Trophoblast cell (in vitro differentiated cells and primary cell): ENCODE measurements at regions not wholly inside any gene's neighbourhood (a gene's known extent, or its start where the extent isn't known, plus 50 kb on each side); places are given as distances from the start of the nearest gene placed in this dataset.

ENCODE experiments used
- DNase-seq, 2 donors: peaks; one replicate each; pipeline ENCODE4 v3.0.0-alpha.2; 2016
- H2AFZ ChIP-seq: 2 replicates; pipeline ENCODE4 v1.6.1; 2013; ENCODE audit warnings: low read length, moderate library complexity, mild to moderate bottlenecking; ENCODE audit not compliant: insufficient read depth, poor library complexity
- H2AK5ac ChIP-seq: 2 replicates; pipeline ENCODE4 v1.6.1; 2013; ENCODE audit warnings: mild to moderate bottlenecking, low read length
- H2BK120ac ChIP-seq: 2 replicates; pipeline ENCODE4 v1.6.1; 2013; ENCODE audit warnings: low read length, mild to moderate bottlenecking, moderate library complexity; ENCODE audit not compliant: insufficient read depth, poor library complexity
- H2BK12ac ChIP-seq: 2 replicates; pipeline ENCODE4 v1.6.1; 2013; ENCODE audit warnings: mild to moderate bottlenecking, low read length, moderate library complexity
- H2BK5ac ChIP-seq: 2 replicates; pipeline ENCODE4 v1.6.1; 2013; ENCODE audit warnings: low read length, low read depth, moderate library complexity, mild to moderate bottlenecking; ENCODE audit not compliant: poor library complexity
- H3K14ac ChIP-seq: 2 replicates; pipeline ENCODE4 v1.6.1; 2013; ENCODE audit warnings: mild to moderate bottlenecking, low read length
- H3K18ac ChIP-seq: 2 replicates; pipeline ENCODE4 v1.6.1; 2013; ENCODE audit warnings: mild to moderate bottlenecking, low read length
- H3K23ac ChIP-seq: 2 replicates; pipeline ENCODE4 v1.6.1; 2013; ENCODE audit warnings: low read length
- H3K27ac ChIP-seq: 2 replicates; pipeline ENCODE4 v1.5.1; 2013; ENCODE audit warnings: low read depth, mild to moderate bottlenecking, inconsistent platforms, low read length, moderate library complexity
- H3K27me3 ChIP-seq: 2 replicates; pipeline ENCODE4 v1.6.1; 2013; ENCODE audit warnings: inconsistent platforms, mild to moderate bottlenecking, low read length, moderate library complexity; ENCODE audit not compliant: insufficient read depth
- H3K36me3 ChIP-seq, 2 experiments: 1 replicate in 1 of 2; 2 replicates in 1 of 2; pipeline ENCODE4 v1.6.1; 2013; ENCODE audit warnings: low read length in 2 of 2, mild to moderate bottlenecking in 2 of 2, moderate library complexity in 1 of 2; ENCODE audit not compliant: insufficient read depth in 2 of 2, control insufficient read depth in 1 of 2
- H3K4ac ChIP-seq: 2 replicates; pipeline ENCODE4 v1.6.1; 2013; ENCODE audit warnings: low read depth, mild to moderate bottlenecking, low read length, moderate library complexity
- H3K4me1 ChIP-seq, 2 experiments: 1 replicate in 1 of 2; 2 replicates in 1 of 2; pipeline ENCODE4 v1.6.1; 2013; ENCODE audit warnings: low read length in 2 of 2, mild to moderate bottlenecking in 2 of 2, moderate library complexity in 1 of 2; ENCODE audit not compliant: insufficient read depth in 2 of 2, control insufficient read depth in 1 of 2
- H3K4me2 ChIP-seq: 2 replicates; pipeline ENCODE4 v1.6.1; 2013; ENCODE audit warnings: inconsistent platforms, mild to moderate bottlenecking, low read length, moderate library complexity
- H3K4me3 ChIP-seq: 2 replicates; pipeline ENCODE4 v1.5.1; 2013; ENCODE audit warnings: mild to moderate bottlenecking, low read depth, low read length, inconsistent platforms
- H3K79me1 ChIP-seq: one replicate; pipeline ENCODE4 v1.6.1; 2013; ENCODE audit warnings: low read length
- H3K79me2 ChIP-seq: 2 replicates; pipeline ENCODE4 v1.6.1; 2013; ENCODE audit warnings: low read length, mild to moderate bottlenecking; ENCODE audit not compliant: control insufficient read depth, insufficient read depth, poor library complexity
- H3K9ac ChIP-seq: 2 replicates; pipeline ENCODE4 v1.6.1; 2013; ENCODE audit warnings: mild to moderate bottlenecking, low read length
- H3K9me3 ChIP-seq: 2 replicates; pipeline ENCODE4 v1.6.1; 2013; ENCODE audit warnings: low read depth, mild to moderate bottlenecking, control low read depth, inconsistent platforms, low read length; ENCODE audit not compliant: insufficient read depth
- H4K12ac ChIP-seq: 2 replicates; pipeline ENCODE4 v1.6.1; 2013; ENCODE audit warnings: low read depth, mild to moderate bottlenecking, low read length, moderate library complexity
- H4K8ac ChIP-seq: 2 replicates; pipeline ENCODE4 v1.6.1; 2013; ENCODE audit warnings: low read depth, mild to moderate bottlenecking, low read length, moderate library complexity
- H4K91ac ChIP-seq: one replicate; pipeline ENCODE4 v1.6.1; 2013; ENCODE audit warnings: low read depth, mild to moderate bottlenecking, low read length, moderate library complexity
- WGBS: extraction: QIAGEN DNeasy Blood & Tissue Kit; methylation state at CpG from one replicate; pipeline ENCODE4 v1.1.7; 2013; ENCODE audit warnings: missing lambda C conversion rate; ENCODE audit not compliant: insufficient read length, insufficient coverage; ENCODE audit errors: extremely low coverage; 5-methylcytosine and 5-hydroxymethylcytosine counted together

DNA sequence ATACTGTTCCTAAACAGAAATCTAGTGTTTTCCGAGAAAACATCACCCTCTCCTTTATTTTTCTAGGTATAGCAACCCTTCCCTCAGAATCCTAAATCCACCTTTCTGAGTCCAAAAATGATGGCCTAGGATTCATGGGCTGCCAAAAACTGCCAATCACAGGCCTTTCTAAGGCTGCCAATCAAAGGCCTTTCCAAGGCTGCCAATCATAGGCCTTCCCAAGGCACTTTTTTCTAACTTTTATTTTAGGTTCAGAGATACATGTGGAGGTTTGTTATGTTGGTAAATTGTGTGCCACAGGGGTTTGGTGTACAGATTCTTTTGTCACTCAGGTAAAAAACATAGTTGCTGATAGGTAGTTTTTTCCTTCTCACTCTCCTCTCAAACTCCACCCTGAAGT lies 673.7 kb downstream of the FAT4 start:
- H4K8ac ChIP-seq, result no peak overlapping the region
- no peaks in the 10 kb centered on the region for H3K36me3 ChIP-seq
- no peak overlapping the region for H2AK5ac ChIP-seq
- H2AFZ ChIP-seq, result no peak overlapping the region
- no peak overlapping the region for H4K91ac ChIP-seq
- H3K27ac ChIP-seq, result no peak overlapping the region
- no peak overlapping the region for H2BK12ac ChIP-seq
- no peak overlapping the region for H3K4ac ChIP-seq
- no peaks in the 10 kb centered on the region for H3K9me3 ChIP-seq
- H3K4me3 ChIP-seq, result no peak overlapping the region
- H2BK5ac ChIP-seq, result no peak overlapping the region
- no peaks in the 10 kb centered on the region for H3K79me2 ChIP-seq
- no peak overlapping the region for H2BK120ac ChIP-seq
- H3K18ac ChIP-seq, result no peak overlapping the region
- no peak overlapping the region for H4K12ac ChIP-seq
- no peaks in the 10 kb centered on the region for H3K79me1 ChIP-seq
- DNase-seq, result no peak
- no peak overlapping the region for H3K14ac ChIP-seq
- no peaks in the 10 kb centered on the region for H3K27me3 ChIP-seq
- H3K4me1 ChIP-seq, result peaks cover 0 to 2% of the 10 kb centered on the region in 2 experiments
- no CpG with 5 or more reads among the region's 1 CpG for WGBS
- H3K9ac ChIP-seq, result no peak overlapping the region
- no peak overlapping the region for H3K4me2 ChIP-seq
- H3K23ac ChIP-seq, result no peak overlapping the region

DNA sequence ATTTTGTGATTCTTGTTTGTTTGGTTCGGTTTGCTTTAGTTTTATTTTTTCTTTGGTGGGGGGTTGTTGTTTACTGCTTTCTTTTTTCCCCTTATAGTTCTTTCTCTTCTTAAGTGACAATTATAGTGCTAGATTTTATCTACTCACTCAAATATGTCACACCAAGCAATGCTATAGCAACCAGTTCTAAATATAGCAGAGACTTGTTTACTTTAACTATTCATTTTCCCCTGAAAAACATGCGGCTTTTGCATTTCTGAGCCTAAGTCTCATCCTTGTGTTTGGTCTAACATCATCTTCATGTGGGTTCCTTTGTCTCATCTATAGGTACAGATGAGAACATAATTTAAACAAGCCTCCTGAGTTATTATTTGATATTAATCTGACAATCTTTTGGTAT lies 676.6 kb downstream of the FAT4 start:
- no peak overlapping the region for H4K8ac ChIP-seq

DNA sequence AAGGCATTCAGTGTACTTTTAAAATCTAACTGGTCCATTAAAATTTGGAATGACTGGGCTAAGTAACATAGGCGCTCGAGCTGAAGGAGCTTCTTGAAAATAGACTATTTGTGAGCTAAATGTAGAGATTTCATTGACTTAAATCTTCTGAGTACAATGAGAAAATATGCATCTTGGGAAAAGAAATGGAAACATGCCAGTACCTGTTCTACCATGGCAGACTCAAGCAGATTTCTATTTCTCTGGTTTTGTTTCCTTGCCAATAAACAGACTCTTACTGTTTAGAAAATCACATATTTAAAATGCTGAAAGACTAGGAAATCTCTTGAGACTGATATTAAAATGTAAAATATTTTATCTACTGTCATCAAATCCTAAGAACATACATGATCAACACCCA lies 678.1 kb downstream of the FAT4 start:
- Histone ChIP-seq H3K27me3 (no peaks in the 10 kb centered on the region), H4K91ac (no peak overlapping the region), H2BK12ac (no peak overlapping the region), H3K27ac (no peak overlapping the region), H4K8ac (no peak overlapping the region), H4K12ac (no peak overlapping the region), H3K18ac (no peak overlapping the region), H2AK5ac (no peak overlapping the region), H3K14ac (no peak overlapping the region), H3K36me3 (no peaks in the 10 kb centered on the region), H2BK5ac (no peak overlapping the region), H3K23ac (no peak overlapping the region), H3K9me3 (no peaks in the 10 kb centered on the region), H3K4me1 (peaks cover 0 to 2% of the 10 kb centered on the region in 2 experiments), H3K79me2 (no peaks in the 10 kb centered on the region), H2BK120ac (no peak overlapping the region), H3K4ac (no peak overlapping the region), H2AFZ (no peak overlapping the region), H3K79me1 (no peaks in the 10 kb centered on the region), H3K9ac (no peak overlapping the region), H3K4me2 (no peak overlapping the region), H3K4me3 (no peak overlapping the region)
- whole genome bisulfite sequencing, result no CpG with 5 or more reads among the region's 2 CpGs
- DNase-seq, result no peak

More for the DNA sequence above, 676.6 kb downstream of the FAT4 start:
- Histone ChIP-seq H3K4me3 (no peak overlapping the region), H3K27ac (no peak overlapping the region), H3K36me3 (no peaks in the 10 kb centered on the region), H2BK120ac (no peak overlapping the region), H2AK5ac (no peak overlapping the region), H2BK12ac (no peak overlapping the region), H3K79me2 (no peaks in the 10 kb centered on the region), H3K23ac (no peak overlapping the region), H3K9ac (no peak overlapping the region), H3K4me2 (no peak overlapping the region), H3K18ac (no peak overlapping the region), H3K14ac (no peak overlapping the region), H3K9me3 (no peaks in the 10 kb centered on the region), H2AFZ (no peak overlapping the region), H3K4me1 (peaks cover 0 to 2% of the 10 kb centered on the region in 2 experiments), H3K4ac (no peak overlapping the region), H2BK5ac (no peak overlapping the region), H4K12ac (no peak overlapping the region), H4K91ac (no peak overlapping the region), H3K79me1 (no peaks in the 10 kb centered on the region), H3K27me3 (no peaks in the 10 kb centered on the region)
- DNase-seq, result peak in 1 of 2 donors; percentile 21
- no CpG with 5 or more reads among the region's 2 CpGs for WGBS

DNA sequence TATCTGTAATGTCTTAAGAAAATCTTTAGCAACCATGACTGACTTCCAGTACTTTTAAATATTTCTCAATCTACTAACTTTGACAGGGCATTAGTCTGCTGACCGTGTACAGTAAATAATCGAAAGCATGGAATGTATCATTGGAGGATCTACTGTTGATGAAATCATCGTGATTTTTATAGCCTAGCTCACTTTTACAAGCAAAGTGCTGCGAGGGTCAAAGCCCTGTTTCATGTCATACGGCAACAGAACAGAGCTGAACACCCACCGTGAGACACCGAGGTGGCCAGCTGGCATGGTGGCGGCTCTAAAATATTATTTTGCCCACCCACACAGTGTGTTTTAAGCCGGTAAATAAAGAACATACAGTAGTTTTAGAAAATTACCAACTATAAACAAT lies 679.3 kb downstream of the FAT4 start:
- no peak overlapping the region for H2AK5ac ChIP-seq
- no peaks in the 10 kb centered on the region for H3K27me3 ChIP-seq
- H3K4me1 ChIP-seq, result peaks cover 0 to 2% of the 10 kb centered on the region in 2 experiments
- no peaks in the 10 kb centered on the region for H3K79me2 ChIP-seq
- H2BK120ac ChIP-seq, result no peak overlapping the region
- H4K91ac ChIP-seq, result no peak overlapping the region
- no peak overlapping the region for H2AFZ ChIP-seq
- H4K12ac ChIP-seq, result no peak overlapping the region
- no peak for DNase-seq
- H3K9ac ChIP-seq, result no peak overlapping the region
- WGBS, result no CpG with 5 or more reads among the region's 9 CpGs
- no peak overlapping the region for H3K4me3 ChIP-seq
- H4K8ac ChIP-seq, result no peak overlapping the region
- no peak overlapping the region for H2BK5ac ChIP-seq
- H3K9me3 ChIP-seq, result no peaks in the 10 kb centered on the region
- H2BK12ac ChIP-seq, result no peak overlapping the region
- no peaks in the 10 kb centered on the region for H3K79me1 ChIP-seq
- H3K4ac ChIP-seq, result no peak overlapping the region
- no peak overlapping the region for H3K4me2 ChIP-seq
- no peak overlapping the region for H3K23ac ChIP-seq
- H3K14ac ChIP-seq, result no peak overlapping the region
- H3K18ac ChIP-seq, result no peak overlapping the region
- no peak overlapping the region for H3K27ac ChIP-seq
- H3K36me3 ChIP-seq, result no peaks in the 10 kb centered on the region
